C4-2B (cell line): ENCODE measurements at regions not wholly inside any gene's neighbourhood (a gene's known extent, or its start where the extent isn't known, plus 50 kb on each side); places are given as distances from the start of the nearest gene placed in this dataset.

Source experiments
- CTCF ChIP-seq: fragments of 450-650 bp; conservative IDR thresholded peaks from 2 replicates; pipeline ENCODE4 v1.5.1; 2017; ENCODE audit warnings: mild to moderate bottlenecking
- ZFX ChIP-seq: fragments of 450-650 bp; IDR thresholded peaks from 2 replicates; pipeline ENCODE4 v1.6.1; 2017

GRCh38 chr10:7046615-7047014 is 364.2 kb downstream of the SFMBT2 start:
- TF ChIP-seq CTCF = no peak
- TF ChIP-seq ZFX = no peak
